H1 (cell line): ENCODE measurements at regions not wholly inside any gene's neighbourhood (a gene's known extent, or its start where the extent isn't known, plus 50 kb on each side); places are given as distances from the start of the nearest gene placed in this dataset.

ENCODE experiments used
- CTCF ChIA-PET: fragments of 300-600 bp; sonication (Branson Sonifier 250); formaldehyde crosslinking; loops from one replicate; lab custom pipeline; 2021; ENCODE audit not compliant: partially characterized antibody; lab: Charles Lee
- POLR2A ChIA-PET: fragments of 300-600 bp; sonication (Branson Sonifier 250); formaldehyde crosslinking; loops from one replicate; lab custom pipeline; 2021; ENCODE audit warnings: inconsistent platforms; ENCODE audit not compliant: partially characterized antibody; lab: Charles Lee
- DNase-seq, 2 experiments: peaks; one replicate each; pipeline versions ENCODE4 v3.0.0 to v3.0.0-alpha.2; 2010 to 2022; ENCODE audit warnings: low spot score in 2 of 2, low read depth in 1 of 2, mixed read lengths in 1 of 2
- FAIRE-seq: peaks from 2 replicates; lab custom pipeline; 2011; peaks lifted over from hg19 to GRCh38; lab: Jason Lieb, UNC
- H2AFZ ChIP-seq: 2 replicates; pipeline ENCODE4 v1.8.1; 2012; ENCODE audit warnings: low read length, inconsistent platforms
- H2AK5ac ChIP-seq: 2 replicates; pipeline ENCODE4 v1.6.1; 2013; ENCODE audit warnings: low read depth, low read length
- H2BK120ac ChIP-seq: replicated peaks from 2 replicates; pipeline ENCODE3; 2013; ENCODE audit warnings: low read depth, low read length, inconsistent platforms
- H2BK12ac ChIP-seq: 2 replicates; pipeline ENCODE4 v1.6.1; 2013; ENCODE audit warnings: low read depth, low read length
- H2BK15ac ChIP-seq: 2 replicates; pipeline ENCODE4 v1.6.1; 2013; ENCODE audit warnings: low read length
- H2BK20ac ChIP-seq: 2 replicates; pipeline ENCODE4 v1.6.1; 2013; ENCODE audit warnings: low read length
- H2BK5ac ChIP-seq: 2 replicates; pipeline ENCODE4 v1.6.1; 2013; ENCODE audit warnings: low read depth, low read length
- H3K14ac ChIP-seq: 2 replicates; pipeline ENCODE4 v1.6.1; 2013; ENCODE audit warnings: inconsistent platforms; ENCODE audit not compliant: insufficient read length
- H3K18ac ChIP-seq: 2 replicates; pipeline ENCODE4 v1.6.1; 2013; ENCODE audit warnings: low read length; ENCODE audit errors: extremely low read depth
- H3K23ac ChIP-seq: 2 replicates; pipeline ENCODE4 v1.6.1; 2013; ENCODE audit warnings: inconsistent platforms; ENCODE audit not compliant: insufficient read length
- H3K23me2 ChIP-seq: 2 replicates; pipeline ENCODE4 v1.6.1; 2013; ENCODE audit warnings: low read depth, low read length
- H3K27ac ChIP-seq: 2 replicates; pipeline ENCODE4 v1.6.1; 2011; ENCODE audit warnings: low read depth, low read length, inconsistent platforms
- H3K27me3 ChIP-seq, 4 experiments: replicated peaks in 1 of 4; 1 replicate in 1 of 4; 2 replicates in 3 of 4; pipeline versions ENCODE4 v1.6.1 to v1.8.1; 2011 to 2013; ENCODE audit warnings: low read length in 3 of 4, mild to moderate bottlenecking in 3 of 4, inconsistent platforms in 2 of 4, mixed read lengths in 2 of 4, moderate library complexity in 1 of 4; ENCODE audit not compliant: control insufficient read depth in 3 of 4, insufficient read depth in 3 of 4; ENCODE audit errors: extremely low read depth in 1 of 4
- H3K36me3 ChIP-seq, 4 experiments: 2 replicates each; pipeline versions ENCODE4 v1.6.1 to v1.8.1; 2011 to 2013; ENCODE audit warnings: mild to moderate bottlenecking in 4 of 4, low read length in 3 of 4, moderate library complexity in 2 of 4, control low read depth in 1 of 4, inconsistent platforms in 1 of 4; ENCODE audit not compliant: insufficient read depth in 4 of 4, control insufficient read depth in 2 of 4
- H3K4ac ChIP-seq: replicated peaks from 2 replicates; pipeline ENCODE3; 2013; ENCODE audit warnings: low read length, low read depth, mixed read lengths, inconsistent platforms; ENCODE audit not compliant: insufficient read length
- H3K4me1 ChIP-seq, 4 experiments: replicated peaks in 1 of 4; 1 replicate in 1 of 4; 2 replicates in 3 of 4; pipeline versions ENCODE4 v1.6.1 to v1.8.1; 2011 to 2013; ENCODE audit warnings: low read length in 3 of 4, inconsistent platforms in 2 of 4, mixed read lengths in 1 of 4; ENCODE audit not compliant: insufficient read depth in 4 of 4, control insufficient read depth in 3 of 4
- H3K4me2 ChIP-seq, 2 experiments: 2 replicates each; pipeline versions ENCODE4 v1.6.1 to v1.8.1; 2011 to 2013; ENCODE audit warnings: low read depth in 2 of 2, low read length in 2 of 2, control low read depth in 1 of 2, inconsistent platforms in 1 of 2, mild to moderate bottlenecking in 1 of 2; ENCODE audit not compliant: insufficient read depth in 1 of 2
- H3K4me3 ChIP-seq, 4 experiments: fragments of 200-600, 300-600 bp in 1 of 4; sonication (generic), shearing (Covaris generic), sonication (Bioruptor Twin) in 1 of 4; 2 replicates each; pipeline versions ENCODE4 v1.5.1 to v1.8.1; 2011 to 2016; ENCODE audit warnings: low read length in 4 of 4, low read depth in 3 of 4, control low read depth in 2 of 4, inconsistent platforms in 2 of 4, mild to moderate bottlenecking in 2 of 4, mixed read lengths in 1 of 4, moderate library complexity in 1 of 4; ENCODE audit not compliant: insufficient read depth in 2 of 4; ENCODE audit errors: extremely low read depth in 1 of 4
- H3K56ac ChIP-seq: replicated peaks from 2 replicates; pipeline ENCODE3; 2013; ENCODE audit warnings: low read depth, mild to moderate bottlenecking, mixed read lengths, low read length, inconsistent platforms; ENCODE audit not compliant: insufficient read length
- H3K79me1 ChIP-seq: 2 replicates; pipeline ENCODE4 v1.6.1; 2013; ENCODE audit warnings: low read depth, low read length, control low read depth
- H3K79me2 ChIP-seq, 2 experiments: 2 replicates each; pipeline versions ENCODE4 v1.6.1 to v1.8.1; 2012 to 2013; ENCODE audit warnings: low read length in 2 of 2, mild to moderate bottlenecking in 2 of 2, inconsistent platforms in 1 of 2; ENCODE audit not compliant: insufficient read depth in 2 of 2, control insufficient read depth in 1 of 2
- H3K9ac ChIP-seq, 4 experiments: replicated peaks in 1 of 4; 1 replicate in 1 of 4; 2 replicates in 3 of 4; pipeline versions ENCODE4 v1.6.1 to v1.8.1; 2011 to 2013; ENCODE audit warnings: low read depth in 3 of 4, low read length in 3 of 4, control low read depth in 2 of 4, mild to moderate bottlenecking in 2 of 4, moderate library complexity in 2 of 4, inconsistent platforms in 1 of 4; ENCODE audit errors: extremely low read depth in 1 of 4
- H3K9me3 ChIP-seq, 2 experiments: 2 replicates each; pipeline versions ENCODE4 v1.6.1 to v1.8.1; 2012 to 2013; ENCODE audit warnings: mild to moderate bottlenecking in 2 of 2, moderate library complexity in 2 of 2, control low read depth in 1 of 2, inconsistent platforms in 1 of 2, low read depth in 1 of 2, low read length in 1 of 2, mixed read lengths in 1 of 2; ENCODE audit not compliant: insufficient read depth in 2 of 2
- H4K20me1 ChIP-seq, 2 experiments: replicated peaks in 1 of 2; 2 replicates each; pipeline versions ENCODE3 to v1.8.1; 2011 to 2013; ENCODE audit warnings: inconsistent platforms in 2 of 2, low read length in 2 of 2, mild to moderate bottlenecking in 1 of 2; ENCODE audit not compliant: insufficient read depth in 2 of 2, control insufficient read depth in 1 of 2
- H4K5ac ChIP-seq: 2 replicates; pipeline ENCODE4 v1.6.1; 2013; ENCODE audit warnings: low read length, low read depth, mixed read lengths, inconsistent platforms; ENCODE audit not compliant: insufficient read length
- H4K8ac ChIP-seq: 2 replicates; pipeline ENCODE4 v1.8.0; 2013; ENCODE audit warnings: mild to moderate bottlenecking, moderate library complexity, low read length, inconsistent platforms; ENCODE audit not compliant: insufficient read depth; ENCODE audit errors: extremely low read depth
- H4K91ac ChIP-seq: replicated peaks from 2 replicates; pipeline ENCODE3; 2013; ENCODE audit warnings: low read length, mixed read lengths, inconsistent platforms; ENCODE audit not compliant: insufficient read length
- BRCA1 ChIP-seq: IDR thresholded peaks from 2 replicates; pipeline ENCODE4 v1.6.1; 2012; ENCODE audit warnings: low read depth, low read length, improper control_type of control experiment
- CHD1 ChIP-seq: IDR thresholded peaks from 2 replicates; pipeline ENCODE4 v1.6.1; 2012; ENCODE audit warnings: low read depth, low read length, improper control_type of control experiment
- CTBP2 ChIP-seq: IDR thresholded peaks from 2 replicates; pipeline ENCODE4 v1.7.0; 2011; ENCODE audit warnings: borderline replicate concordance, mild to moderate bottlenecking, moderate library complexity, mixed read lengths, low read length; ENCODE audit not compliant: insufficient read depth, insufficient read length
- FOSL1 ChIP-seq: IDR thresholded peaks from 2 replicates; pipeline ENCODE4 v1.6.1; 2011; ENCODE audit warnings: mild to moderate bottlenecking, low read depth, low read length, moderate library complexity; ENCODE audit not compliant: insufficient read depth
- GABPA ChIP-seq: IDR thresholded peaks from 2 replicates; pipeline ENCODE4 v1.6.1; 2011; ENCODE audit warnings: mild to moderate bottlenecking, low read length, moderate library complexity, borderline replicate concordance; ENCODE audit not compliant: insufficient read depth
- JUN ChIP-seq: IDR thresholded peaks from 2 replicates; pipeline ENCODE4 v1.6.1; 2011; ENCODE audit warnings: low read depth, mild to moderate bottlenecking, improper control_type of control experiment, low read length
- NRF1 ChIP-seq: IDR thresholded peaks from 2 replicates; pipeline ENCODE4 v1.6.1; 2011; ENCODE audit warnings: mild to moderate bottlenecking, low read depth, low read length, improper control_type of control experiment
- PHF8 ChIP-seq: fragments of 200-600 bp; sonication (generic); conservative IDR thresholded peaks from 2 replicates; pipeline ENCODE4 v1.7.1; 2012; ENCODE audit warnings: low read depth, mild to moderate bottlenecking, inconsistent platforms, low read length, moderate library complexity
- SUZ12 ChIP-seq: fragments of 200-600 bp; sonication (generic); IDR thresholded peaks from 2 replicates; pipeline ENCODE4 v1.6.1; 2012; ENCODE audit warnings: mild to moderate bottlenecking, inconsistent platforms, low read length, moderate library complexity, mixed read lengths
- TCF12 ChIP-seq: IDR thresholded peaks from 2 replicates; pipeline ENCODE4 v1.6.1; 2011; ENCODE audit warnings: low read depth, mild to moderate bottlenecking, low read length
- ZNF274 ChIP-seq: IDR thresholded peaks from 2 replicates; pipeline ENCODE4 v1.7.0; 2012; ENCODE audit warnings: low read length, borderline replicate concordance; ENCODE audit errors: extremely low read depth
- WGBS, 2 experiments: shearing (Covaris generic) in 1 of 2; methylation state at CpG; one replicate each; pipeline versions ENCODE4 v1.1.6 to v1.1.7; 2013 to 2015; ENCODE audit warnings: low lambda C conversion rate in 2 of 2, mixed read lengths in 2 of 2, inconsistent platforms in 1 of 2, low coverage in 1 of 2, missing lambda C conversion rate in 1 of 2; ENCODE audit not compliant: insufficient replicate concordance in 2 of 2, insufficient coverage in 1 of 2, insufficient read length in 1 of 2; ENCODE audit errors: extremely low coverage in 1 of 2, missing lambda C conversion rate in 1 of 2; 5-methylcytosine and 5-hydroxymethylcytosine counted together
- TF ChIP-seq, protein P1 (sequence below): IDR thresholded peaks from 2 replicates; pipeline ENCODE4 v1.6.1; 2012; ENCODE audit warnings: low read length, inconsistent platforms

DNA sequence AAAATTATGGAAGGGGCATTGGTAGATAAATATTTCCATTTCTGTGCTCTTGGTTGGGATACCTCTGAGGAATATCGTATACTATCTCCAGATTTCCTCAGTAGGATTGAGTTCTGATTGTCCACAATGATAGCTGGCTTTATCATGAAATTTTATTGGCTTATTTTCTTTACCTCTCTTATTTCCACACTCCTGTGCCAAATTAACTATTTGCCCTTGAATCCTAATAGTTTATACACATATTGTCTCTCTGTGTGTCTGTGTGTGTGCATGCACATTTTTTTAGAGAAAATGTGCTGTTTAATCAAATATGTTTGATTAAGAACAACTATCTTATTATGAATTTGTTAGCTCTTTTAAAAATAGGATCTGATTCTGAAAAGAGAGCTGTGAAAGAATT is 271.6 kb downstream of the DTHD1 start:
- H3K36me3 ChIP-seq, result no peaks in the 10 kb centered on the region
- H2BK20ac ChIP-seq, result no peak overlapping the region
- no peak overlapping the region for H3K18ac ChIP-seq
- H3K4ac ChIP-seq, result no peak overlapping the region
- H3K4me1 ChIP-seq, result peaks cover 0 to 10% (median 3%) of the 10 kb centered on the region in 4 experiments; a peak in 3 of 7 replicates
- H2BK5ac ChIP-seq, result no peak overlapping the region
- no peaks in the 10 kb centered on the region for H3K27me3 ChIP-seq
- 100% methylated on average over 1 of the region's 1 CpG; no CpG with 5 or more reads in 1 of the 2 experiments for WGBS, 2 experiments
- ChIA-PET CTCF (no interaction called here), POLR2A (no interaction called here)
- no peak overlapping the region for H3K27ac ChIP-seq
- H3K14ac ChIP-seq, result no peak overlapping the region
- no peak overlapping the region for H3K4me2 ChIP-seq
- no peak overlapping the region for H2BK15ac ChIP-seq
- no peak overlapping the region for H2BK120ac ChIP-seq
- no peak overlapping the region for H2BK12ac ChIP-seq
- no peaks in the 10 kb centered on the region for H3K23me2 ChIP-seq
- no peak overlapping the region for H3K4me3 ChIP-seq
- no peak for DNase-seq
- H4K91ac ChIP-seq, result no peak overlapping the region
- no peak overlapping the region for H3K23ac ChIP-seq
- H4K5ac ChIP-seq, result no peak overlapping the region
- H3K9ac ChIP-seq, result no peak overlapping the region
- no peak overlapping the region for H3K56ac ChIP-seq
- no peaks in the 10 kb centered on the region for H3K9me3 ChIP-seq
- no peak overlapping the region for H2AFZ ChIP-seq
- H4K8ac ChIP-seq, result no peak overlapping the region
- H2AK5ac ChIP-seq, result no peak overlapping the region
- no peaks in the 10 kb centered on the region for H4K20me1 ChIP-seq
- FAIRE-seq, result no peak
- no peaks in the 10 kb centered on the region for H3K79me2 ChIP-seq
- no peaks in the 10 kb centered on the region for H3K79me1 ChIP-seq
- TF ChIP-seq CHD1 (no peak), BRCA1 (no peak), CTBP2 (no peak), JUN (no peak), PHF8 (no peak), ZNF274 (no peak), FOSL1 (no peak), SUZ12 (no peak), GABPA (no peak), NRF1 (no peak), TCF12 (no peak)
- TF ChIP-seq, protein P1, sequence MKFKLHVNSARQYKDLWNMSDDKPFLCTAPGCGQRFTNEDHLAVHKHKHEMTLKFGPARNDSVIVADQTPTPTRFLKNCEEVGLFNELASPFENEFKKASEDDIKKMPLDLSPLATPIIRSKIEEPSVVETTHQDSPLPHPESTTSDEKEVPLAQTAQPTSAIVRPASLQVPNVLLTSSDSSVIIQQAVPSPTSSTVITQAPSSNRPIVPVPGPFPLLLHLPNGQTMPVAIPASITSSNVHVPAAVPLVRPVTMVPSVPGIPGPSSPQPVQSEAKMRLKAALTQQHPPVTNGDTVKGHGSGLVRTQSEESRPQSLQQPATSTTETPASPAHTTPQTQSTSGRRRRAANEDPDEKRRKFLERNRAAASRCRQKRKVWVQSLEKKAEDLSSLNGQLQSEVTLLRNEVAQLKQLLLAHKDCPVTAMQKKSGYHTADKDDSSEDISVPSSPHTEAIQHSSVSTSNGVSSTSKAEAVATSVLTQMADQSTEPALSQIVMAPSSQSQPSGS, result no peak
